Epithelial cell of proximal tubule (primary cell): ENCODE measurements at regions not wholly inside any gene's neighbourhood (a gene's known extent, or its start where the extent isn't known, plus 50 kb on each side); places are given as distances from the start of the nearest gene placed in this dataset.

ENCODE experiments used
- DNase-seq: peaks from one replicate; pipeline ENCODE4 v3.0.0-alpha.2; 2011; ENCODE audit warnings: low read depth
- H3K4me3 ChIP-seq: 2 replicates; pipeline ENCODE4 v1.5.1; 2011; ENCODE audit warnings: low read depth, mild to moderate bottlenecking, low read length
- CTCF ChIP-seq: conservative IDR thresholded peaks from 2 replicates; pipeline ENCODE4 v1.5.1; 2012; ENCODE audit warnings: low read depth, mild to moderate bottlenecking, low read length

GRCh38 chr10:29713450-29713849, 78.7 kb upstream of the SVIL start:
- no peak for DNase-seq
- no peak for TF ChIP-seq CTCF
- H3K4me3 ChIP-seq, result no peak overlapping the region

GRCh38 chr10:29712108-29712507, 77.3 kb upstream of the SVIL start:
- no peak overlapping the region for H3K4me3 ChIP-seq
- DNase-seq, result no peak
- no peak for TF ChIP-seq CTCF

GRCh38 chr10:29710128-29710527, 75.4 kb upstream of the SVIL start:
- no peak for TF ChIP-seq CTCF
- DNase-seq, result no peak
- no peak overlapping the region for H3K4me3 ChIP-seq

- H3K4me3 ChIP-seq, result no peak overlapping the region
- no peak for DNase-seq
- no peak for TF ChIP-seq CTCF
Measured at GRCh38 chr10:29709484-29710002, 74.8 kb upstream of the SVIL start.

GRCh38 chr10:29703271-29703670, 68.5 kb upstream of the SVIL start:
- DNase-seq, result no peak
- H3K4me3 ChIP-seq, result no peak overlapping the region
- TF ChIP-seq CTCF, result no peak

GRCh38 chr10:29702273-29703164, 67.7 kb upstream of the SVIL start:
- no peak for DNase-seq
- no peak overlapping the region for H3K4me3 ChIP-seq
- TF ChIP-seq CTCF, result no peak

GRCh38 chr10:29701306-29701705, 66.5 kb upstream of the SVIL start:
- no peak for TF ChIP-seq CTCF
- no peak overlapping the region for H3K4me3 ChIP-seq
- no peak for DNase-seq
